Right lobe of liver (tissue), 6 donors: ENCODE measurements at regions not wholly inside any gene's neighbourhood (a gene's known extent, or its start where the extent isn't known, plus 50 kb on each side); places are given as distances from the start of the nearest gene placed in this dataset.
A peak's percentile ranks its signal among the peaks of the same experiment; 100 is the strongest.

Experiments
- ATAC-seq, 4 donors: fragments of 200-7000 bp; cut with Tn5 transposase; one replicate each; pipeline ENCODE4 v1.9.1; 2020; ENCODE audit warnings: mild to moderate bottlenecking in 4 of 4, moderate library complexity in 4 of 4
- DNase-seq, 3 donors: peaks; one replicate each; pipeline ENCODE4 v3.0.0-alpha.2; 2020
- H3K27ac ChIP-seq, 3 donors: fragments of 200-600 bp; one replicate each; pipeline ENCODE4 v1.8.0; 2022
- H3K27me3 ChIP-seq, 2 donors: fragments of 200-600 bp; one replicate each; pipeline ENCODE4 v1.8.0; 2022
- H3K36me3 ChIP-seq, 4 donors: fragments of 200-600 bp; sonication (generic) in 1 of 4; one replicate each; pipeline versions ENCODE4 v1.5.1 to v1.8.0; 2017 to 2022; ENCODE audit warnings: control low read depth in 1 of 4
- H3K4me1 ChIP-seq, 4 donors: fragments of 200-600 bp; sonication (generic) in 1 of 4; one replicate each; pipeline versions ENCODE4 v1.5.1 to v1.8.0; 2017 to 2022; ENCODE audit warnings: control low read depth in 1 of 4
- H3K4me3 ChIP-seq, 3 donors: fragments of 200-600 bp; one replicate each; pipeline ENCODE4 v1.8.0; 2022
- H3K9me3 ChIP-seq, 4 donors: fragments of 200-600 bp; sonication (generic) in 1 of 4; one replicate each; pipeline versions ENCODE4 v1.5.1 to v1.8.0; 2017 to 2022; ENCODE audit warnings: control low read depth in 1 of 4
- POLR2A ChIP-seq: fragments of 450-650 bp; IDR thresholded peaks from one replicate; pipeline ENCODE4 v1.6.1; 2017; ENCODE audit warnings: antibody characterized with exemption, mild to moderate bottlenecking
- WGBS: methylation state at CpG from one replicate; pipeline ENCODE4 v1.1.6; 2018; ENCODE audit warnings: low coverage, low lambda C conversion rate; ENCODE audit not compliant: insufficient coverage; ENCODE audit errors: missing lambda C conversion rate; 5-methylcytosine and 5-hydroxymethylcytosine counted together
- intact Hi-C, 2 donors: fragments of 100-400 bp; cut with DNase I; formaldehyde crosslinking; loops; one replicate each; pipeline versions ENCODE4 v1.11.2 to v1.14.1; 2022
- TF ChIP-seq, protein P1 (sequence below), 4 donors: fragments of 200-600 bp in 3 of 4; fragments of 450-650 bp in 1 of 4; IDR thresholded peaks; one replicate each; pipeline versions ENCODE4 v1.5.1 to v1.8.0; 2016 to 2022; ENCODE audit warnings: antibody characterized with exemption in 4 of 4, mild to moderate bottlenecking in 2 of 4
- donor health status: DM: no; HTN: yes; CAD: no.
- donor health status: DM: no; HTN: no; CAD: no.
- donor health status: DM: no; HTN: no; CAD: no.
- donor health status: DM: no; HTN: yes; CAD: no.
- donor health status: DM: no; HTN: yes; CAD: no.

DNA sequence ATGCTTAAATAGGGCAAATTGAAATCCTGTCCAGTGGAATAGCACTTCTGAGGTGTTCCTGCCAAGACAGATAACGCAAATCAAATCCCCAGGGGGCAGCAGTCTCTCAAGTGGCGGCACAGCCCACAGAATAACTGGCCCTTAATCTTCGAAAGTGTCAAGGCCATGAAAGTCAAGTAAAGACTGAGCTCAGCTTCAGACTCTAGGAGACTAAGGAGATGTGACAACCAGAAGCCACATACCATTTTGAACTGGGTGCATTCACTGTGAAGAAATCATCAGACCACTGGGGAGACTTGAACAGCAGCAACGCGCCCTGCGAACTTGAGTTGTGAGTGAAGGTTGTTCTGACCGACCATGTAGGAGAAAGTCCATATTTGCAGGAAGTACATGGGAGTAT is 66.0 kb upstream of the ASAP2 start:
- no peaks in the 10 kb centered on the region for H3K9me3 ChIP-seq
- no peak overlapping the region for H3K27ac ChIP-seq
- no peak for TF ChIP-seq POLR2A
- TF ChIP-seq, protein P1, sequence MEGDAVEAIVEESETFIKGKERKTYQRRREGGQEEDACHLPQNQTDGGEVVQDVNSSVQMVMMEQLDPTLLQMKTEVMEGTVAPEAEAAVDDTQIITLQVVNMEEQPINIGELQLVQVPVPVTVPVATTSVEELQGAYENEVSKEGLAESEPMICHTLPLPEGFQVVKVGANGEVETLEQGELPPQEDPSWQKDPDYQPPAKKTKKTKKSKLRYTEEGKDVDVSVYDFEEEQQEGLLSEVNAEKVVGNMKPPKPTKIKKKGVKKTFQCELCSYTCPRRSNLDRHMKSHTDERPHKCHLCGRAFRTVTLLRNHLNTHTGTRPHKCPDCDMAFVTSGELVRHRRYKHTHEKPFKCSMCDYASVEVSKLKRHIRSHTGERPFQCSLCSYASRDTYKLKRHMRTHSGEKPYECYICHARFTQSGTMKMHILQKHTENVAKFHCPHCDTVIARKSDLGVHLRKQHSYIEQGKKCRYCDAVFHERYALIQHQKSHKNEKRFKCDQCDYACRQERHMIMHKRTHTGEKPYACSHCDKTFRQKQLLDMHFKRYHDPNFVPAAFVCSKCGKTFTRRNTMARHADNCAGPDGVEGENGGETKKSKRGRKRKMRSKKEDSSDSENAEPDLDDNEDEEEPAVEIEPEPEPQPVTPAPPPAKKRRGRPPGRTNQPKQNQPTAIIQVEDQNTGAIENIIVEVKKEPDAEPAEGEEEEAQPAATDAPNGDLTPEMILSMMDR (IDR thresholded peaks at IDR 0.05): no peak
- 61% methylated on average over 6 of the region's 7 CpGs for WGBS
- H3K27me3 ChIP-seq: no peaks in the 10 kb centered on the region
- H3K4me3 ChIP-seq: no peak overlapping the region
- intact Hi-C loops: loop anchor here in 1 of 2 donors (10.0 kb wide), 2 partner anchors 194 to 234 kb away; no protein-coding TSS in a partner anchor
- ATAC-seq (no peak), DNase-seq (no peak)
- no peaks in the 10 kb centered on the region for H3K36me3 ChIP-seq
- H3K4me1 ChIP-seq: peaks cover 0 to 13% (median 0%) of the 10 kb centered on the region in 4 donors

DNA sequence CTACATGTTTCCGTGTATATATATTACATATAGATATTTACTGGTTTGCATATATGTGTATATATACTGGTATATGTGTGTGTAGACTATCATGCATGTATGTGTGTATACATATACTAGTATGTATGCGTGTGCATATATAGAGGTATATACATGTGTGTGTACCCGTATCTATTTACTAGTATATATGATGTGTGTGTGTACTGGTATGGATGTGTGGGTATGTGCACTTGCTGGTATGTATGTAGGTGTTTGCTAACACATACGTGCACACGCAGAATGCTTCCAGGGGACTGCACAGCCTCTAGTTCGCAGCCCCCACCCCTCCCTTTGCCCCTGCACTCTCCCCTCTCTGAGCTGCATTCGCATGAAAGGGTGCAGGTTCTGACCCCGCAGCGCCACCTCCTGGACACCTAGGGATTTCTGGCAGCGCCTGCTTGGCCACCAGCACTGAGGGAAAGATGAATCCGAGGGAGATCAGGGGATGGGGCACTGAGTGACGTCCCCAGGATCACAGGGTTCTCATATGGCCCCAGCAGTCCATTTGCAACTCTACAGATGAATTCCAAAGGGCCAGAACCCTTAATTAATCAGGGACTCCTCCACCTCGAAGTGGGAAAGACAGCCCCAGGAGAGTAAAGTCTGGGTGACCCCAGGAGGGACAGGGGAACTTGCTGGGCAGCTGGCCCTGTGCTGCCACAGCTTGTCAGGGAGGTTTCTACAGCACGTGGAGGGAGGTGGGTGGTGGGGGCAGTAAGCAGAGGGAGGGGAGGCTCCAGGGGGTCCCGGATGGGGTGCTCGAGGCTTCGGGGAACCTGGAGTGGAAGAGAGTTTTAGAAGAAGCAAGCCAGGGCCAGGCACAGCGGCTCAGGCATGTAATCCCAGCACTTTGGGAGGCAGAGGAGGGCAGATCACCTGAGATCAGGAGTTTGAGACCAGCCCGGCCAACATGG is 66.8 kb upstream of the ASAP2 start:
- no peak overlapping the region for H3K27ac ChIP-seq
- H3K4me1 ChIP-seq: peaks cover 0 to 9% (median 0%) of the 10 kb centered on the region in 4 donors
- H3K4me3 ChIP-seq: no peak overlapping the region
- intact Hi-C loops: loop anchor here in 1 of 2 donors (10.0 kb wide), 2 partner anchors 195 to 235 kb away; no protein-coding TSS in a partner anchor
- ATAC-seq (peak; percentile 41 to 59 (median 54)), DNase-seq (peak; percentile 69 to 76 (median 73))
- H3K9me3 ChIP-seq: no peaks in the 10 kb centered on the region
- no peak for TF ChIP-seq POLR2A
- TF ChIP-seq, protein P1 (IDR thresholded peaks at IDR 0.05): peak; percentile 56 to 73 (median 66)
- 34% methylated on average over 13 of the region's 19 CpGs for WGBS
- no peaks in the 10 kb centered on the region for H3K36me3 ChIP-seq
- no peaks in the 10 kb centered on the region for H3K27me3 ChIP-seq

DNA sequence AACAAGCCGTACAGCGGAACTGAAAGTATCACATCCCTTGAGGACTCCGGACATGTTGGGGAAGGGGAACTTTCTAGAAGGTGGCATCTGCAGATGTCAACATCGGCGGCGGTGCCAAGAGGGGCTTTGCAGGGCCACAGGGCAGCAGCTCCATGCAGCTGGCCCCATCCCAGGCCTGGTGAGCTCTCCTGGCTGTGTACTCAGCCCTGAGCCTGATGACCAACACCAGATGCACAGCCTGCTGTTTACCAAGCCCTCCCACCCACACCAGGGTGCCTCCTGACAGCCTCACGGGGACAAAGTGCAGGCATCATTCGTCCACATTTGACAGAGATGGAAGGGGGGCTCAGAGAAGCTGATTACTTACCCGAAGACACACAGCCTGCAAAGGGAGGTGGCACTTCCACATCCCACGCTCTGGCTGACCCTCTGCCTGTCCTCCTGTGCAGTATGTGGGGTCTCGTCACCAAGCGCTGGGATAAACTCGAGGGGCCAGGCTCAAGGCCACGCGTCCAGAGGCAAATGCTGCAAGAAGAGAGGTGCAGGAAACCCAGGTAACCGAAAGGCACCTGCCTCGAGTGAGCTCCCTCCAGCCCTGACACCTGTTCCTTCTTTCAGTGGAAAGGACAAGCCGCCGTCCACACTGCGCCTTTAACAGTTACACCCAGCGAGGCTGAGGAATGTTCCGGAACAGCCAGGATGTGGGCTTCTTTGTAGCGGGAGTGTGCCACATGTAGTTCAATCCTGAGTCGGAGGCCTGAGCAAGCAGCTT is 69.0 kb upstream of the ASAP2 start:
- H3K9me3 ChIP-seq: no peaks in the 10 kb centered on the region
- no peak for TF ChIP-seq POLR2A
- TF ChIP-seq, protein P1 (IDR thresholded peaks at IDR 0.05): no peak
- DNase-seq (no peak), ATAC-seq (peak in 2 of 4 donors; percentile 17 to 33)
- intact Hi-C loops: no loop called here
- WGBS: 60% methylated on average over 12 of the region's 24 CpGs
- H3K4me3 ChIP-seq: no peak overlapping the region
- H3K36me3 ChIP-seq: no peaks in the 10 kb centered on the region
- no peak overlapping the region for H3K27ac ChIP-seq
- H3K27me3 ChIP-seq: no peaks in the 10 kb centered on the region
- peaks cover 0 to 2% (median 0%) of the 10 kb centered on the region in 4 donors for H3K4me1 ChIP-seq

DNA sequence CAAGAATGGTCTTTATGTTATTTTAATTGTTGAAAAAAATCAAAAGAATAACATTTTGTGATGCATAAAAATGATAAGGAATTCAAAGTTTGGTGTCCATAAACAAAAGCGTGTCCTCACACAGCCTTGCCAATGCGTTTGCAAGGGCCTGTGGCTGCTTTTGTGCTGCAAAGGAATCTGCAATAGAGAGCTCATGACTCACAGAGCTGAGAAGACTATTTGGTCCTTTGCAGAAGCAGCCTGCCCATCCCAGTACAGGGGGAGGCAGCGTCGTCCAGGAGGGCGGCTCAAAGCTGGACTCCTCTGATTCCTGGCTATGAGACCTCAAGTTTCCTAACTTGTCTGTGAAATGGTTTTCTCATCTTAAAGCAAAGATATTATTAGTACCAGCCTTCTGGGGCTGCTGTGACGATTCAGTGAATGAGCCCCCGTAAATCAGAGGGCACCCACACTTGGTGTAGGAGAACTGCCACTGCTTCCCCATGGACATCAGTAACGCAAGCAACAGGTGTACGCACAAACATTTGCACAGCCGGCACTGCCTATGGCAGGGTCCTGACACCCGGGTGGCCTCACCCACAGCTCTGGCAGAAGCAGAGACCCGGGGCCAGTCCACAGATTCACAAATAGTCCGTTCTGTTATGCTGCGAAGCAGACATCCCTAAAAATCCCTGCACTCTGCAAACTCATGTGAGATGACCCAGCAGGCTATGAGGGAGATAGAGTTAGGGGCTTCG is 70.6 kb upstream of the ASAP2 start:
- ATAC-seq: no peak
- H3K27ac ChIP-seq: no peak overlapping the region
- no peak for DNase-seq
- TF ChIP-seq POLR2A: no peak
- TF ChIP-seq, protein P1 (IDR thresholded peaks at IDR 0.05): no peak
- H3K27me3 ChIP-seq: no peaks in the 10 kb centered on the region
- H3K4me1 ChIP-seq: no peaks in the 10 kb centered on the region
- no peak overlapping the region for H3K4me3 ChIP-seq
- H3K36me3 ChIP-seq: no peaks in the 10 kb centered on the region
- intact Hi-C loops: no loop called here
- H3K9me3 ChIP-seq: no peaks in the 10 kb centered on the region
- WGBS: 66% methylated on average over 9 of the region's 15 CpGs
